ENCODE measurements at regions not wholly inside any gene's neighbourhood (a gene's known extent, or its start where the extent isn't known, plus 50 kb on each side); places are given as distances from the start of the nearest gene placed in this dataset.
"Not testable (repeated sequence)": the region's sequence is repeated elsewhere in the genome, so short reads cannot be mapped to it uniquely, and the experiment has no call there.

DNA sequence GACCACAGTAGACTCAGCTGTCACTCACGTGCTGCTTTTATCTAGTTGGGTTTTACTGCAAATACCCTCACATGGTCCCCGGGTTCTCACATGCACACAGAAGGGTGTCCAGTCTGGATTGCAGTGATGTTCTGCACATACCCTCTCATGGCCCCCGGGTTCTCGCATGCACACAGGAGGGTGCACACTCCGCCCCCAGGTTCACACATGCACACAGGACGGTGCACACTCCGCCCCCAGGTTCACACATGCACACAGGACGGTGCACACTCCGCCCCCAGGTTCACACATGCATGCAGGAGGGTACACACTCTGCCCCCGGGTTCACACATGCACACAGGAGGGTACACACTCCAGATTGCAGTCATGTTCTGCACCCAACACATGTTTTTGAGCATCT, 224.3 kb downstream of the ERMARD start:
- Histone ChIP-seq H3K4me3 (ENCODE audit: low read depth, low read length) (no peak overlapping the region), H3K9ac (no peak overlapping the region), H3K9me3 (ENCODE audit: control insufficient read depth, low read length) (no peaks in the 10 kb centered on the region), H2AFZ (no peak overlapping the region), H3K79me2 (no peaks in the 10 kb centered on the region), H3K4me2 (ENCODE audit: low read length) (no peak overlapping the region), H3K36me3 (ENCODE audit: control insufficient read depth, insufficient read depth, low read length) (no peaks in the 10 kb centered on the region), H3K4me1 (no peaks in the 10 kb centered on the region), H3K27ac (no peak overlapping the region), H3K27me3 (ENCODE audit: control insufficient read depth, insufficient read depth, low read length) (no peaks in the 10 kb centered on the region)
- TF ChIP-seq CTCF (IDR thresholded peaks at IDR 0.05) = no peak

- TF ChIP-seq CTCF (IDR thresholded peaks at IDR 0.05) = no peak
Observed at GRCh38 chr6:169975286-169975685, 223.9 kb downstream of the ERMARD start.

DNA sequence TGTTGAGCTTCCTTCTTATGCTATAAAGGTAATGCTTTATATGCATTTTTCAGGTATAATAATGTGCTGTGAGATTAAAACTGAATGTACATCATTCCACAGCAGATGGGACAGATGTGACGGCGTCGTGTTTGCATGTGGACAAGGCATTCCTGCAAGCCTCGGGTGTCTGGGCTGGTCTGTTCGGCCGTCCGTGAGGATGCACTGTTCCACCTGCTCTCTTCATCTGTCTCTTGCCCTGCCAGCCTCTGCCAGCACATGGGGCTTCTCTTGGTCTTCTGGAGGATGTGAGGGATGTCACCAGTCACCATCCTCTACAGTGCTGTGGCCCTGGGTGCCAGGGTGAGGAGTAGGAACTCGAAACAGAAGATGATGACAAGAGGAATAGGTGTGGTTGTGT, 223.2 kb downstream of the ERMARD start:
- Histone ChIP-seq H2AFZ (no peak overlapping the region), H3K4me3 (ENCODE audit: low read depth, low read length) (no peak overlapping the region), H3K79me2 (no peaks in the 10 kb centered on the region), H3K9ac (no peak overlapping the region), H3K27me3 (ENCODE audit: control insufficient read depth, insufficient read depth, low read length) (no peaks in the 10 kb centered on the region), H3K4me2 (ENCODE audit: low read length) (no peak overlapping the region), H3K4me1 (no peaks in the 10 kb centered on the region), H3K27ac (no peak overlapping the region), H3K36me3 (ENCODE audit: control insufficient read depth, insufficient read depth, low read length) (no peaks in the 10 kb centered on the region), H3K9me3 (ENCODE audit: control insufficient read depth, low read length) (no peaks in the 10 kb centered on the region)
- TF ChIP-seq CTCF (IDR thresholded peaks at IDR 0.05) = no peak

More at GRCh38 chr6:169975286-169975685, 223.9 kb downstream of the ERMARD start:
- Histone ChIP-seq H3K27me3 (ENCODE audit: control insufficient read depth, insufficient read depth, low read length) (no peaks in the 10 kb centered on the region), H2AFZ (no peak overlapping the region), H3K27ac (no peak overlapping the region), H3K9me3 (ENCODE audit: control insufficient read depth, low read length) (no peaks in the 10 kb centered on the region), H3K4me3 (ENCODE audit: low read depth, low read length) (no peak overlapping the region), H3K79me2 (no peaks in the 10 kb centered on the region), H3K4me1 (no peaks in the 10 kb centered on the region), H3K36me3 (ENCODE audit: control insufficient read depth, insufficient read depth, low read length) (no peaks in the 10 kb centered on the region), H3K9ac (no peak overlapping the region), H3K4me2 (ENCODE audit: low read length) (no peak overlapping the region)

DNA sequence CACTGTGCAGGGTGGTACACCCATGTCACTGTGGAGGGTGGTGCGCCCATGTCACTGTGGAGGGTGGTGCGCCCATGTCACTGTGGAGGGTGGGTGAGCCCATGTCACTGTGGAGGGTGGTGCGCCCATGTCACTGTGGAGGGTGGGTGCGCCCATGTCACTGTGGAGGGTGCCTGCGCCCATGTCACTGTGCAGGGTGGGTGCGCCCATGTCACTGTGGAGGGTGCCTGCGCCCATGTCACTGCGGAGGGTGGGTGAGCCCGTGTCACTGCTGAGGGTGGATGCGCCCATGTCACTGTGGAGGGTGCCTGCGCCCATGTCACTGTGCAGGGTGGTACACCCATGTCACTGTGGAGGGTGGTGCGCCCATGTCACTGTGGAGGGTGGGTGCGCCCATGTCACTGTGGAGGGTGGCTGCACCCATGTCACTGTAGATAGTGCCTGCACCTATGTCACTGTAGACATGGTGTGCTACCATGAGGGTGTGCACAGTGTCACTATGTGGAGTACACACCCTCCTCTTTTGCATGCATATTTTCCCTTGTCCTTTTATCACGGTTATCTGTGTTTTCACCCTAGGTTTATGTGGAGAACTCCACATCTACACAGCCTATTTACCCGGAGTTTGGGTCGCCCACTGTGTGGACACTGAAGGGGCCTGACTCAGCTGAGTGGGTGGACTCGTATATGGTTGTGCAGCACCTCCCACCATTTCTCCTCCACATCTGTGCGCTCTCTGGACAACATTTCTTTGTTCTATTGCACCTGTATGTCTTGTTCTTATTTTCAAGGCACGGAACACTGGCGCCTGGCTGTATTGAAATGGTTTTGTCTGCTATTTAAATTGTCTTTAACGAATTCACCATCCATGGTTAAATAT, 222.4 kb downstream of the ERMARD start:
- H3K27me3 ChIP-seq (ENCODE audit: control insufficient read depth, insufficient read depth, low read length); H2AFZ ChIP-seq; H3K36me3 ChIP-seq (ENCODE audit: control insufficient read depth, insufficient read depth, low read length); H3K4me1 ChIP-seq; H3K9me3 ChIP-seq (ENCODE audit: control insufficient read depth, low read length); H3K4me2 ChIP-seq (ENCODE audit: low read length); H3K9ac ChIP-seq; H3K27ac ChIP-seq; H3K4me3 ChIP-seq (ENCODE audit: low read depth, low read length); H3K79me2 ChIP-seq: not testable (repeated sequence)

DNA sequence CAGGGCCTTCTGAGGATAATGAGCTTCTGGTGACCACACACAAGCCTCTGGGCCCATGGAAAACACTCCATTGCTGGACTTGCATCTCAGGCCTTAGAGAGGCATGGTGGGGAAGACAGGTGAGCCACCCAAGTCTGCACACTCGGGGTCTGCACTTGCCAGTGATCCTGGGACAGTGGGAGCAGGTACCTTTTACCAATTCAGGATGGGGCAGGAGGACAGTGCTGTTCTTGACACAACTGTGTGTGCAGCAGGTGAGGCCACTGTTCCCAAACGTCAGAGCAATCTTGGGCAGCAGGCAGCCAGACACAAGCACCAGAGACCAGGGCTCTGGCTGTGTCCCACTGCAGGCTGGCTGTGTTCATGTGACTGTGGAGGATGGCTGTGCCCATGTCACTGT, 221.3 kb downstream of the ERMARD start:
- no peak overlapping the region for H2AFZ ChIP-seq
- no peaks in the 10 kb centered on the region for H3K27me3 ChIP-seq (ENCODE audit: control insufficient read depth, insufficient read depth, low read length)
- no peaks in the 10 kb centered on the region for H3K79me2 ChIP-seq
- no peak for TF ChIP-seq CTCF (IDR thresholded peaks at IDR 0.05)
- H3K4me3 ChIP-seq (ENCODE audit: low read depth, low read length) = no peak overlapping the region
- H3K27ac ChIP-seq = no peak overlapping the region
- no peaks in the 10 kb centered on the region for H3K36me3 ChIP-seq (ENCODE audit: control insufficient read depth, insufficient read depth, low read length)
- no peaks in the 10 kb centered on the region for H3K4me1 ChIP-seq
- no peak overlapping the region for H3K9ac ChIP-seq
- no peaks in the 10 kb centered on the region for H3K9me3 ChIP-seq (ENCODE audit: control insufficient read depth, low read length)
- no peak overlapping the region for H3K4me2 ChIP-seq (ENCODE audit: low read length)
